Neural progenitor cell (in vitro differentiated cells): ENCODE measurements at regions not wholly inside any gene's neighbourhood (a gene's known extent, or its start where the extent isn't known, plus 50 kb on each side); places are given as distances from the start of the nearest gene placed in this dataset.

Experiments used
- DNase-seq: peaks from one replicate; pipeline ENCODE4 v3.0.0-alpha.2; 2016; ENCODE audit warnings: low spot score
- H2AFZ ChIP-seq: fragments of 200-600 bp; sonication (generic); replicated peaks from 2 replicates; pipeline ENCODE4 v1.6.1; 2016; ENCODE audit warnings: antibody characterized with exemption
- H3F3A ChIP-seq: fragments of 200-600 bp; sonication (generic); 2 replicates; pipeline ENCODE4 v1.6.1; 2016; ENCODE audit warnings: antibody characterized with exemption, low read depth
- H3K27ac ChIP-seq: fragments of 200-600 bp; sonication (generic); 2 replicates; pipeline ENCODE4 v1.5.1; 2016; ENCODE audit warnings: mild to moderate bottlenecking
- H3K27me3 ChIP-seq: fragments of 200-600 bp; sonication (generic); 2 replicates; pipeline ENCODE4 v1.6.1; 2016; ENCODE audit warnings: mild to moderate bottlenecking, moderate library complexity
- H3K36me3 ChIP-seq: fragments of 200-600 bp; sonication (generic); 2 replicates; pipeline ENCODE4 v1.5.1; 2016
- H3K4me1 ChIP-seq: fragments of 200-600 bp; sonication (generic); 2 replicates; pipeline ENCODE4 v1.6.1; 2016; ENCODE audit warnings: mixed run types
- H3K4me2 ChIP-seq: fragments of 200-600 bp; sonication (generic); 2 replicates; pipeline ENCODE4 v1.6.1; 2016
- H3K4me3 ChIP-seq: fragments of 200-600 bp; sonication (generic); 2 replicates; pipeline ENCODE4 v1.5.1; 2016
- H3K79me2 ChIP-seq: fragments of 200-600 bp; sonication (generic); 2 replicates; pipeline ENCODE4 v1.6.1; 2016; ENCODE audit warnings: low read depth
- H3K9ac ChIP-seq: fragments of 200-600 bp; sonication (generic); 2 replicates; pipeline ENCODE4 v1.6.1; 2016
- H3K9me3 ChIP-seq: fragments of 200-600 bp; sonication (generic); 2 replicates; pipeline ENCODE4 v1.5.1; 2016; ENCODE audit warnings: low read depth
- H4K20me1 ChIP-seq: fragments of 200-600 bp; sonication (generic); 2 replicates; pipeline ENCODE4 v1.6.1; 2016; ENCODE audit warnings: low read depth
- H3K27ac Mint-ChIP-seq: 3 replicates; pipeline ENCODE4 v1.8.0; 2021; ENCODE audit warnings: mixed read lengths
- H3K27me3 Mint-ChIP-seq: 2 replicates; pipeline ENCODE4 v1.8.0; 2022; ENCODE audit warnings: low read depth, mild to moderate bottlenecking, inconsistent platforms, moderate library complexity, mixed read lengths; ENCODE audit not compliant: insufficient read depth
- H3K36me3 Mint-ChIP-seq: 3 replicates; pipeline ENCODE4 v1.8.0; 2021; ENCODE audit warnings: mixed read lengths
- H3K4me1 Mint-ChIP-seq: 3 replicates; pipeline ENCODE4 v1.8.0; 2021; ENCODE audit warnings: mixed read lengths
- H3K4me3 Mint-ChIP-seq: 3 replicates; pipeline ENCODE4 v1.8.0; 2021; ENCODE audit warnings: mild to moderate bottlenecking, moderate library complexity, mixed read lengths
- H3K9me3 Mint-ChIP-seq: 3 replicates; pipeline ENCODE4 v1.8.0; 2020; ENCODE audit warnings: mixed read lengths
- CTCF ChIP-seq: fragments of 200-600 bp; sonication (generic); IDR thresholded peaks from 2 replicates; pipeline ENCODE4 v1.5.1; 2017; ENCODE audit warnings: antibody characterized with exemption, mild to moderate bottlenecking
- EZH2 ChIP-seq: fragments of 200-600 bp; sonication (generic); IDR thresholded peaks from 2 replicates; pipeline ENCODE4 v1.6.1; 2017; ENCODE audit warnings: antibody characterized with exemption, mild to moderate bottlenecking, moderate library complexity
- EZH2phosphoT487 ChIP-seq: fragments of 200-600 bp; sonication (generic); IDR thresholded peaks from 2 replicates; pipeline ENCODE4 v1.6.1; 2017; ENCODE audit warnings: antibody characterized with exemption

GRCh38 chrX:5632887-5633286, 595.8 kb downstream of the NLGN4X start:
- H3K27ac Mint-ChIP-seq: no peak overlapping the region
- no peak for TF ChIP-seq EZH2
- TF ChIP-seq EZH2phosphoT487: no peak
- TF ChIP-seq CTCF: no peak

GRCh38 chrX:5632061-5632614, 596.5 kb downstream of the NLGN4X start:
- TF ChIP-seq EZH2phosphoT487 (no peak), EZH2 (no peak), CTCF (no peak)
- Histone ChIP-seq H3K4me1 (no peaks in the 10 kb centered on the region), H3K9me3 (no peaks in the 10 kb centered on the region), H3F3A (no peaks in the 10 kb centered on the region), H3K4me2 (no peak overlapping the region), H4K20me1 (no peaks in the 10 kb centered on the region), H3K9ac (no peak overlapping the region), H3K27ac (no peak overlapping the region), H3K79me2 (no peaks in the 10 kb centered on the region), H2AFZ (no peak overlapping the region), H3K27me3 (no peaks in the 10 kb centered on the region), H3K36me3 (no peaks in the 10 kb centered on the region), H3K4me3 (no peak overlapping the region)
- Mint-ChIP-seq H3K9me3 (no peaks in the 10 kb centered on the region), H3K4me1 (no peaks in the 10 kb centered on the region), H3K27ac (no peak overlapping the region), H3K36me3 (no peaks in the 10 kb centered on the region), H3K27me3 (no peaks in the 10 kb centered on the region), H3K4me3 (no peak overlapping the region)
- peak; percentile 34 for DNase-seq

More at GRCh38 chrX:5632887-5633286, 595.8 kb downstream of the NLGN4X start:
- Histone ChIP-seq H3K9ac (no peak overlapping the region), H3K79me2 (no peaks in the 10 kb centered on the region), H3K9me3 (no peaks in the 10 kb centered on the region), H3K4me1 (no peaks in the 10 kb centered on the region), H3K36me3 (no peaks in the 10 kb centered on the region), H3K4me2 (no peak overlapping the region), H3F3A (no peaks in the 10 kb centered on the region), H4K20me1 (no peaks in the 10 kb centered on the region), H3K27me3 (no peaks in the 10 kb centered on the region), H3K27ac (no peak overlapping the region), H3K4me3 (no peak overlapping the region), H2AFZ (no peak overlapping the region)
- no peaks in the 10 kb centered on the region for H3K9me3 Mint-ChIP-seq
- no peaks in the 10 kb centered on the region for H3K36me3 Mint-ChIP-seq
- no peak overlapping the region for H3K4me3 Mint-ChIP-seq
- no peaks in the 10 kb centered on the region for H3K27me3 Mint-ChIP-seq
- no peak for DNase-seq
- H3K4me1 Mint-ChIP-seq: no peaks in the 10 kb centered on the region

- H3K4me1 Mint-ChIP-seq: no peaks in the 10 kb centered on the region
- no peak overlapping the region for H3K27ac Mint-ChIP-seq
- no peak overlapping the region for H3K4me3 ChIP-seq
- H3K27ac ChIP-seq: no peak overlapping the region
- H3K9me3 Mint-ChIP-seq: no peaks in the 10 kb centered on the region
- H3K9ac ChIP-seq: no peak overlapping the region
- no peaks in the 10 kb centered on the region for H3K79me2 ChIP-seq
- no peaks in the 10 kb centered on the region for H4K20me1 ChIP-seq
- no peak overlapping the region for H3K4me2 ChIP-seq
- H3K4me1 ChIP-seq: no peaks in the 10 kb centered on the region
- DNase-seq: no peak
- H3K27me3 Mint-ChIP-seq: no peaks in the 10 kb centered on the region
- no peaks in the 10 kb centered on the region for H3K36me3 Mint-ChIP-seq
- no peaks in the 10 kb centered on the region for H3K27me3 ChIP-seq
- TF ChIP-seq EZH2 (no peak), CTCF (no peak)
- H3K4me3 Mint-ChIP-seq: no peak overlapping the region
- no peaks in the 10 kb centered on the region for H3K36me3 ChIP-seq
- no peak overlapping the region for H2AFZ ChIP-seq
- no peaks in the 10 kb centered on the region for H3K9me3 ChIP-seq
- H3F3A ChIP-seq: no peaks in the 10 kb centered on the region
Observed at GRCh38 chrX:5617666-5618065, 611.0 kb downstream of the NLGN4X start.
